ENCODE measurements at regions not wholly inside any gene's neighbourhood (a gene's known extent, or its start where the extent isn't known, plus 50 kb on each side); places are given as distances from the start of the nearest gene placed in this dataset.
"Not testable (repeated sequence)": the region's sequence is repeated elsewhere in the genome, so short reads cannot be mapped to it uniquely, and the experiment has no call there.

GRCh38 chr12:72995616-72996015 lies 723.4 kb downstream of the TRHDE start:
- Histone ChIP-seq H3K4me1 (no peaks in the 10 kb centered on the region), H3K36me3 (ENCODE audit: insufficient read depth in 1 of 2, low read depth in 1 of 2) (no peaks in the 10 kb centered on the region), H3K27me3 (ENCODE audit: insufficient read depth in 3 of 3, low read length in 2 of 3) (no peaks in the 10 kb centered on the region), H3K4me3 (no peak overlapping the region), H3K27ac (no peak overlapping the region), H3K9me3 (no peaks in the 10 kb centered on the region)
- no peak for ATAC-seq
- 80 to 91% (median 88%) methylated on average over 5 of the region's 5 CpGs for WGBS, 3 donors
- TF ChIP-seq CTCF (IDR thresholded peaks at IDR 0.05): no peak
- intact Hi-C loops (cut with DNase I): no loop called here
- DNase-seq: no peak

GRCh38 chr12:73001806-73002205 lies 729.6 kb downstream of the TRHDE start:
- H3K36me3 ChIP-seq (ENCODE audit: insufficient read depth in 1 of 2, low read depth in 1 of 2); H3K4me1 ChIP-seq; H3K27ac ChIP-seq; DNase-seq; H3K9me3 ChIP-seq; H3K27me3 ChIP-seq (ENCODE audit: insufficient read depth in 3 of 3, low read length in 2 of 3); intact Hi-C loops (cut with DNase I); H3K4me3 ChIP-seq; ATAC-seq: not testable (repeated sequence)
- WGBS, 3 donors: 54 to 66% (median 58%) methylated on average over 3 of the region's 3 CpGs

GRCh38 chr12:73002504-73002903 lies 730.3 kb downstream of the TRHDE start:
- H3K4me3 ChIP-seq; intact Hi-C loops (cut with DNase I); H3K36me3 ChIP-seq (ENCODE audit: insufficient read depth in 1 of 2, low read depth in 1 of 2); H3K27ac ChIP-seq; H3K9me3 ChIP-seq; H3K27me3 ChIP-seq (ENCODE audit: insufficient read depth in 3 of 3, low read length in 2 of 3); ATAC-seq; H3K4me1 ChIP-seq; DNase-seq: not testable (repeated sequence)
- WGBS, 3 donors: 70 to 81% (median 75%) methylated on average over 1 of the region's 1 CpG

- H3K27ac ChIP-seq; H3K36me3 ChIP-seq (ENCODE audit: insufficient read depth in 1 of 2, low read depth in 1 of 2); H3K4me1 ChIP-seq; ATAC-seq; DNase-seq; H3K9me3 ChIP-seq; H3K27me3 ChIP-seq (ENCODE audit: insufficient read depth in 3 of 3, low read length in 2 of 3); H3K4me3 ChIP-seq; intact Hi-C loops (cut with DNase I): not testable (repeated sequence)
- WGBS, 3 donors: 46 to 58% (median 55%) methylated on average over 3 of the region's 3 CpGs
These were observed 737.1 kb downstream of the TRHDE start for GRCh38 chr12:73009138-73009834.

GRCh38 chr12:73017981-73018380 lies 745.8 kb downstream of the TRHDE start:
- DNase-seq: no peak
- H3K4me3 ChIP-seq: no peak overlapping the region
- H3K27me3 ChIP-seq (ENCODE audit: insufficient read depth in 3 of 3, low read length in 2 of 3): no peaks in the 10 kb centered on the region
- H3K9me3 ChIP-seq: no peaks in the 10 kb centered on the region
- H3K36me3 ChIP-seq (ENCODE audit: insufficient read depth in 1 of 2, low read depth in 1 of 2): no peaks in the 10 kb centered on the region
- intact Hi-C loops (cut with DNase I): no loop called here
- TF ChIP-seq CTCF (IDR thresholded peaks at IDR 0.05): no peak
- no peaks in the 10 kb centered on the region for H3K4me1 ChIP-seq
- ATAC-seq: no peak
- no peak overlapping the region for H3K27ac ChIP-seq

- Histone ChIP-seq H3K27ac (no peak overlapping the region), H3K9me3 (no peaks in the 10 kb centered on the region), H3K36me3 (ENCODE audit: insufficient read depth in 1 of 2, low read depth in 1 of 2) (no peaks in the 10 kb centered on the region), H3K27me3 (ENCODE audit: insufficient read depth in 3 of 3, low read length in 2 of 3) (no peaks in the 10 kb centered on the region), H3K4me3 (no peak overlapping the region), H3K4me1 (no peaks in the 10 kb centered on the region)
- ATAC-seq (no peak), DNase-seq (no peak)
- intact Hi-C loops (cut with DNase I): no loop called here
- WGBS, 3 donors: 40 to 95% (median 49%) methylated on average over 1 of the region's 1 CpG
- TF ChIP-seq CTCF (IDR thresholded peaks at IDR 0.05): no peak
These were observed 781.7 kb downstream of the TRHDE start for GRCh38 chr12:73053893-73054292.

All from psoas muscle (tissue), 7 donors.